ENCODE measurements at regions not wholly inside any gene's neighbourhood (a gene's known extent, or its start where the extent isn't known, plus 50 kb on each side); places are given as distances from the start of the nearest gene placed in this dataset.

GRCh38 chr2:220347626-220348025 is 720.2 kb downstream of the SLC4A3 start:
- TF ChIP-seq CTCF (IDR thresholded peaks at IDR 0.05): no peak
- TF ChIP-seq POLR2A (IDR thresholded peaks at IDR 0.05): no peak
